ENCODE measurements at regions not wholly inside any gene's neighbourhood (a gene's known extent, or its start where the extent isn't known, plus 50 kb on each side); places are given as distances from the start of the nearest gene placed in this dataset.

DNA sequence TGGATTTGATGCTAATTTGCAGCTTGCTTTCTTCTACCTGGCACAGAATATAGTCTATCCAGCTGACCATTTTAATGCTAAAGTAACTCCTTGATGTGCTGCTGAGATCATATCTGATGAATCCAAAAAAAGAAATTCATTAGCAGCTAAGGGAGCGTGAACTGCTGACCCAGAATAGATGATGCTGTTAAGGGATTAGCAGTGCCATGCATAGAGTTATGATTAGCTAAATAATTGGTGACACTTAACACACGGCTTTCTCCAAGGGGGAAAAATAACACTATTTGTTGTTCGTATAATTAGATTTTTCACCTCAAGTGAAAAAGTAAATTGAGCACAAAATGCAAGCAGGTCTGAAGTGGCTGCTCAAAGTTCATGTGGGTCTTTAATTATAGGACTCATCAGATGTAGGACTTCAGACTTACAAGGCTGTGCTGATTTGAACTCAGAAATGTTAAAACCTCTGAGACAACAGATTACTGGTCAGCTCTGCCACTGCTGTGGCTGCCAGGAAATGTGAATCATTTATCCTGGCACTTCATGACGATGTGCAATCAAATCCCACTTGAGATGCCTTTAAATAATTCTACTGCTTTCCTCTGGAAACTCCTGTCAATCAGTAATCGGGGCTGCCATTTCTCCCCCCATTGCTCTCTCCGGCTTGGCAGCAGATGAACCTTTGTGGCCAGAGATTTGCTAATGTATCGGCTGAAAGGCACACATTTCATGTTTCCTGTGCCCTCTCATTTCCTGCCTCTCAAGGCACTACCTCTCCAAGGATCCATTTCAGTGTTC, 291.6 kb upstream of the C9orf72 start:
- Histone ChIP-seq H3K4ac (ENCODE audit: low read depth, low read length) (no peak overlapping the region), H3K9ac (ENCODE audit: extremely low read depth, insufficient read length, low read length) (no peak overlapping the region), H4K91ac (ENCODE audit: insufficient read length, low read depth, low read length) (no peak overlapping the region), H3K56ac (ENCODE audit: insufficient read length, low read depth, low read length) (no peak overlapping the region), H2AK5ac (ENCODE audit: insufficient read length, low read length) (no peak overlapping the region), H4K5ac (ENCODE audit: insufficient read length, low read depth, low read length) (no peak overlapping the region), H3K27me3 (ENCODE audit: insufficient read depth, low read length) (no peaks in the 10 kb centered on the region), H3K4me2 (ENCODE audit: insufficient read depth, insufficient read length, low read length) (no peak overlapping the region), H2BK120ac (ENCODE audit: low read depth, low read length, poor library complexity, severe bottlenecking) (no peak overlapping the region), H3T11ph (ENCODE audit: low read length) (no peak overlapping the region), H3K79me2 (ENCODE audit: insufficient read depth, low read length) (no peaks in the 10 kb centered on the region), H3K79me1 (ENCODE audit: insufficient read depth, low read depth, low read length, poor library complexity, severe bottlenecking) (no peaks in the 10 kb centered on the region), H4K20me1 (ENCODE audit: control insufficient read depth, insufficient read depth, insufficient read length) (no peaks in the 10 kb centered on the region), H2BK20ac (ENCODE audit: low read depth, low read length, poor library complexity, severe bottlenecking) (no peak overlapping the region), H2AFZ (ENCODE audit: low read length) (no peak overlapping the region), H3K18ac (ENCODE audit: insufficient read length, low read depth, low read length) (no peak overlapping the region), H3K14ac (ENCODE audit: insufficient read depth, low read length) (no peak overlapping the region), H3K27ac (ENCODE audit: insufficient read length, low read depth, low read length) (no peak overlapping the region), H3K9me3 (ENCODE audit: control insufficient read depth, low read depth, low read length) (no peaks in the 10 kb centered on the region), H4K8ac (replicated peaks; ENCODE audit: insufficient read length, low read depth, low read length) (no peak overlapping the region), H3K4me1 (ENCODE audit: insufficient read depth, low read length) (no peaks in the 10 kb centered on the region), H3K23ac (ENCODE audit: insufficient read length, low read depth, low read length) (no peak overlapping the region), H2BK5ac (ENCODE audit: insufficient read length, low read length) (no peak overlapping the region), H3K23me2 (ENCODE audit: insufficient read length, low read depth, low read length, poor library complexity, severe bottlenecking) (no peaks in the 10 kb centered on the region), H2BK15ac (ENCODE audit: low read depth, low read length) (no peak overlapping the region), H2BK12ac (ENCODE audit: insufficient read length, low read depth, low read length) (no peak overlapping the region)
- Mint-ChIP-seq H3K27ac (no peak overlapping the region), H3K4me1 (peaks cover 6 to 10% of the 10 kb centered on the region in 2 experiments; a peak in 3 of 4 replicates), H3K9me3 (no peaks in the 10 kb centered on the region), H3K36me3 (ENCODE audit: insufficient read depth in 1 of 3, low read depth in 3 of 3) (no peaks in the 10 kb centered on the region), H3K4me3 (no peak overlapping the region), H3K27me3 (ENCODE audit: low read depth) (no peaks in the 10 kb centered on the region)
- no CpG with 5 or more reads among the region's 7 CpGs for WGBS (ENCODE audit: extremely low coverage, insufficient read length, low lambda C conversion rate)
- DNase-seq = no peak
- TF ChIP-seq CTCF (conservative IDR thresholded peaks at IDR 0.05) = no peak

Measured in H9 (cell line).